ENCODE measurements at regions not wholly inside any gene's neighbourhood (a gene's known extent, or its start where the extent isn't known, plus 50 kb on each side); places are given as distances from the start of the nearest gene placed in this dataset.

GRCh38 chr5:3010953-3011763 is 259.7 kb upstream of the IRX2 start:
- Histone ChIP-seq H3K36me3 (ENCODE audit: control insufficient read depth, insufficient read depth, low read length) (no peaks in the 10 kb centered on the region), H3K4me3 (replicated peaks in 1 of 4; ENCODE audit: control extremely low read depth in 1 of 4, insufficient read depth in 1 of 4, low read depth in 3 of 4, low read length in 4 of 4) (no peak overlapping the region), H3K4me1 (ENCODE audit: control insufficient read depth, extremely low read depth, insufficient read depth, low read length) (no peaks in the 10 kb centered on the region), H3K9me3 (ENCODE audit: control insufficient read depth, insufficient read depth, low read depth, low read length) (no peaks in the 10 kb centered on the region), H2AFZ (ENCODE audit: low read length) (no peak overlapping the region), H3K27ac (ENCODE audit: insufficient read depth, low read length) (no peak overlapping the region), H3K79me2 (ENCODE audit: control insufficient read depth, insufficient read depth, low read length) (no peaks in the 10 kb centered on the region), H4K20me1 (ENCODE audit: control insufficient read depth, extremely low read depth, insufficient read depth, low read length) (no peaks in the 10 kb centered on the region), H3K4me2 (ENCODE audit: extremely low read depth, insufficient read depth, low read length) (no peak overlapping the region), H3K27me3 (ENCODE audit: control insufficient read depth, insufficient read depth, low read length) (no peaks in the 10 kb centered on the region), H3K9ac (ENCODE audit: insufficient read depth, low read length) (no peak overlapping the region)
- TF ChIP-seq EZH2 (IDR thresholded peaks at IDR 0.05; ENCODE audit: low read length, missing control alignments) (no peak), CTCF (conservative IDR thresholded peaks at IDR 0.05 in 1 of 2, IDR thresholded peaks at IDR 0.05 in 1 of 2; ENCODE audit: low read depth in 1 of 2, low read length in 2 of 2) (no peak)
- no peak for DNase-seq (ENCODE audit: low read depth in 2 of 2)

GRCh38 chr5:3010301-3010952 is 258.9 kb upstream of the IRX2 start:
- H3K4me1 ChIP-seq (ENCODE audit: control insufficient read depth, extremely low read depth, insufficient read depth, low read length), result no peaks in the 10 kb centered on the region
- no peak overlapping the region for H3K27ac ChIP-seq (ENCODE audit: insufficient read depth, low read length)
- H3K4me3 ChIP-seq (replicated peaks in 1 of 4; ENCODE audit: control extremely low read depth in 1 of 4, insufficient read depth in 1 of 4, low read depth in 3 of 4, low read length in 4 of 4), result no peak overlapping the region
- no peaks in the 10 kb centered on the region for H3K79me2 ChIP-seq (ENCODE audit: control insufficient read depth, insufficient read depth, low read length)
- H3K27me3 ChIP-seq (ENCODE audit: control insufficient read depth, insufficient read depth, low read length), result no peaks in the 10 kb centered on the region
- H3K36me3 ChIP-seq (ENCODE audit: control insufficient read depth, insufficient read depth, low read length), result no peaks in the 10 kb centered on the region
- H3K9ac ChIP-seq (ENCODE audit: insufficient read depth, low read length), result no peak overlapping the region
- H4K20me1 ChIP-seq (ENCODE audit: control insufficient read depth, extremely low read depth, insufficient read depth, low read length), result no peaks in the 10 kb centered on the region
- no peak for DNase-seq (ENCODE audit: low read depth in 2 of 2)
- TF ChIP-seq EZH2 (IDR thresholded peaks at IDR 0.05; ENCODE audit: low read length, missing control alignments), result no peak
- TF ChIP-seq CTCF (conservative IDR thresholded peaks at IDR 0.05 in 1 of 2, IDR thresholded peaks at IDR 0.05 in 1 of 2; ENCODE audit: low read depth in 1 of 2, low read length in 2 of 2), result no peak
- H3K9me3 ChIP-seq (ENCODE audit: control insufficient read depth, insufficient read depth, low read depth, low read length), result no peaks in the 10 kb centered on the region
- H2AFZ ChIP-seq (ENCODE audit: low read length), result no peak overlapping the region
- H3K4me2 ChIP-seq (ENCODE audit: extremely low read depth, insufficient read depth, low read length), result no peak overlapping the region

GRCh38 chr5:3009605-3010004 is 258.1 kb upstream of the IRX2 start:
- Histone ChIP-seq H3K79me2 (ENCODE audit: control insufficient read depth, insufficient read depth, low read length) (no peaks in the 10 kb centered on the region), H3K27ac (ENCODE audit: insufficient read depth, low read length) (no peak overlapping the region), H2AFZ (ENCODE audit: low read length) (no peak overlapping the region), H3K27me3 (ENCODE audit: control insufficient read depth, insufficient read depth, low read length) (no peaks in the 10 kb centered on the region), H3K4me3 (replicated peaks in 1 of 4; ENCODE audit: control extremely low read depth in 1 of 4, insufficient read depth in 1 of 4, low read depth in 3 of 4, low read length in 4 of 4) (no peak overlapping the region), H3K4me2 (ENCODE audit: extremely low read depth, insufficient read depth, low read length) (no peak overlapping the region), H3K36me3 (ENCODE audit: control insufficient read depth, insufficient read depth, low read length) (no peaks in the 10 kb centered on the region), H3K9ac (ENCODE audit: insufficient read depth, low read length) (no peak overlapping the region), H3K4me1 (ENCODE audit: control insufficient read depth, extremely low read depth, insufficient read depth, low read length) (no peaks in the 10 kb centered on the region), H3K9me3 (ENCODE audit: control insufficient read depth, insufficient read depth, low read depth, low read length) (no peaks in the 10 kb centered on the region), H4K20me1 (ENCODE audit: control insufficient read depth, extremely low read depth, insufficient read depth, low read length) (no peaks in the 10 kb centered on the region)
- no peak for DNase-seq (ENCODE audit: low read depth in 2 of 2)
- TF ChIP-seq CTCF (conservative IDR thresholded peaks at IDR 0.05 in 1 of 2, IDR thresholded peaks at IDR 0.05 in 1 of 2; ENCODE audit: low read depth in 1 of 2, low read length in 2 of 2), result no peak
- TF ChIP-seq EZH2 (IDR thresholded peaks at IDR 0.05; ENCODE audit: low read length, missing control alignments), result no peak
